ENCODE measurements at regions not wholly inside any gene's neighbourhood (a gene's known extent, or its start where the extent isn't known, plus 50 kb on each side); places are given as distances from the start of the nearest gene placed in this dataset.
"Not testable (repeated sequence)": the region's sequence is repeated elsewhere in the genome, so short reads cannot be mapped to it uniquely, and the experiment has no call there.

DNA sequence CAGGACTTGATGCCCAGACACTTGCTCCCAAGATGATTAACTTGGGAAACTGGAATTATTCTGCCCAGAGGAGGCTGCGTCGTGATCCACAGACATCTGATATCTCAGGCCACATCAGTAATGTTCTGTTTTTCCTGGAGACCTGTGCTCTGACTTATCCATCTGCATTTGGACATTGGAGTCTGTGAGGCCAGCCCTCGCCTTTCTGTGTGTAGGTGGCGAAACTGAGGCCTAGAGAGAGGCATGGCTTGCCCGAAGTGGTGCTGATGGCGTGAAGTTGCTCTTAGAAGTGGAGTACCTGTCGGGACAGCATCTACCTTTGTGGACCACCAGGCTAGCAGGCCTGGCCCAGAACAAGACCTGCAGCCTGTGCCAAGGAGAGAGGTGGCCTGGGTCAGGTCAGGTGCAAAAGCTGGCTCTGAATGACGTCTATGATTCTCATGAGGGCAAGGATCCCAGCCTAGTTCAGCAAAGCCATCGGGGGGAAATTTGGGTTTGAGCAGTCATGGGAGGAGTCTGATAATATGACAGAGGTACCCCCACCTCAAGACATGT is 186.8 kb upstream of the ZNF469 start:
- H3K27ac ChIP-seq, result no peak overlapping the region
- intact Hi-C loops (cut with DNase I; ENCODE audit: low total_unique reads), result loop anchor here (1.0 to 2.0 kb wide), 2 partner anchors 71 to 187 kb away; no protein-coding TSS in a partner anchor
- in situ Hi-C loops (cut with MboI; ENCODE audit: low sequenced_read_pairs in 4 of 4), result loop anchor here in 2 of 4 donors (25.0 kb wide), 1 partner anchor 216 kb away; no protein-coding TSS in a partner anchor
- no peaks in the 10 kb centered on the region for H3K27me3 ChIP-seq
- DNase-seq (no peak), ATAC-seq (no peak)
- no peak overlapping the region for H3K4me3 ChIP-seq
- TF ChIP-seq POLR2A (IDR thresholded peaks at IDR 0.05) (no peak), CTCF (IDR thresholded peaks at IDR 0.05 in 4 of 5, conservative IDR thresholded peaks at IDR 0.05 in 1 of 5) (no peak)
- H3K4me1 ChIP-seq, result peaks cover 7 to 11% of the 10 kb centered on the region in 2 donors
- no peaks in the 10 kb centered on the region for H3K9me3 ChIP-seq
- H3K36me3 ChIP-seq, result no peaks in the 10 kb centered on the region

GRCh38 chr16:88196471-88197400 is 186.0 kb upstream of the ZNF469 start:
- TF ChIP-seq CTCF (IDR thresholded peaks at IDR 0.05 in 4 of 5, conservative IDR thresholded peaks at IDR 0.05 in 1 of 5) (no peak), POLR2A (IDR thresholded peaks at IDR 0.05) (no peak)
- in situ Hi-C loops (cut with MboI; ENCODE audit: low sequenced_read_pairs in 4 of 4) (loop anchor here in 2 of 4 donors (25.0 kb wide), 1 partner anchor 216 kb away; no protein-coding TSS in a partner anchor), intact Hi-C loops (cut with DNase I; ENCODE audit: low total_unique reads) (no loop called here)
- peaks cover 7 to 11% of the 10 kb centered on the region in 2 donors for H3K4me1 ChIP-seq
- no peak overlapping the region for H3K27ac ChIP-seq
- H3K9me3 ChIP-seq, result no peaks in the 10 kb centered on the region
- no peak overlapping the region for H3K4me3 ChIP-seq
- no peak for ATAC-seq
- no peak for DNase-seq
- H3K36me3 ChIP-seq, result no peaks in the 10 kb centered on the region
- H3K27me3 ChIP-seq, result no peaks in the 10 kb centered on the region

DNA sequence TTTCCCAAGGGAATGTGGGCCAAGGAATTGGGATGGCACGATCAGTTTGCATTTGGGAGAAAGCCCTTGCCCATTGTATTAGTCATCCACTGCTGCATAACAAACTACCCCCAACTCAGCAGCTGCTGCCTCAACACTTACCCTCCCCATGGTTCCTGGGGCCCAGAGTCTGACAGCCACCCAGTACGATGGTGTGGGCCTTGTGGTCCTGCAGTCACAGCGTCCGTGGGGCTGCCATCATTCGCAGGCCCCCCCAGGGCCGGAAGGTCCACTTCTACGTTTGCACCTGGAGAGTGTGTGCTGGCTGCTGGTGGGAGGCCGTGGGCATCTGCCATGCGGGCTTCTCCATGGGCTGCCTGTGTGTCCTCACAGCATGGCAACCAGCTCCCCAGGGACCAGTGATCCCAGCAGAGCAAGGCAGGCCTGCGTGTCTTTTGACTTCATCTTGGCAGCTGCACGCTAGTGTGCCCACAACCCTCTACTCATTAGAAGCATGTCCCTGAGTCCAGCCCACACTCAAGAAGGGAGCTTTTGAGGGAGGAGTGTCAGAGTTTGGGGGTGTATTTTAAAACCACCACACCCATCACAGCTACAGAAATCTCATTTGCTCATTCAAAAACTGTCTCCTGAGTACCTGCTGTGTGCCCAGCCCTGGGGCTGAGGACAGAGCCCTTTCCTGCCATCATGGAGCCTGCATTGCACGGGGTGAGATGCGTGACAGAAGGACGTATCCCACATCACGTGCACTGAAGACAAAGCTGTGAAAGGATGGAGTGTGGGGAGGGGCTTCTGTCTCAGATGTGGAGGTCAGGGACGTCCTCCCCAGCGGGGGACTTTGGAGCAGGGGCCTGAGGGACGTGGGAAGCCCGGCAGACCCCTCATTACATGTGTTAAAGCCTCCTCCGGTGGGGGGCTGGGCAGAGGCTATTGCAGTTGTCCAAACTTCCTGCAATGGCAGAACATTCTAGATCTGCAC is 185.0 kb upstream of the ZNF469 start:
- intact Hi-C loops (cut with DNase I; ENCODE audit: low total_unique reads) (no loop called here), in situ Hi-C loops (cut with MboI; ENCODE audit: low sequenced_read_pairs in 4 of 4) (loop anchor here in 2 of 4 donors (25.0 kb wide), 1 partner anchor 215 kb away; no protein-coding TSS in a partner anchor)
- no peak for ATAC-seq
- Histone ChIP-seq H3K4me3 (no peak overlapping the region), H3K9me3 (no peaks in the 10 kb centered on the region), H3K4me1 (peaks cover 7 to 11% of the 10 kb centered on the region in 2 donors), H3K36me3 (no peaks in the 10 kb centered on the region), H3K27ac (no peak overlapping the region), H3K27me3 (no peaks in the 10 kb centered on the region)
- no peak for DNase-seq
- TF ChIP-seq CTCF (IDR thresholded peaks at IDR 0.05 in 4 of 5, conservative IDR thresholded peaks at IDR 0.05 in 1 of 5), result no peak
- no peak for TF ChIP-seq POLR2A (IDR thresholded peaks at IDR 0.05)

DNA sequence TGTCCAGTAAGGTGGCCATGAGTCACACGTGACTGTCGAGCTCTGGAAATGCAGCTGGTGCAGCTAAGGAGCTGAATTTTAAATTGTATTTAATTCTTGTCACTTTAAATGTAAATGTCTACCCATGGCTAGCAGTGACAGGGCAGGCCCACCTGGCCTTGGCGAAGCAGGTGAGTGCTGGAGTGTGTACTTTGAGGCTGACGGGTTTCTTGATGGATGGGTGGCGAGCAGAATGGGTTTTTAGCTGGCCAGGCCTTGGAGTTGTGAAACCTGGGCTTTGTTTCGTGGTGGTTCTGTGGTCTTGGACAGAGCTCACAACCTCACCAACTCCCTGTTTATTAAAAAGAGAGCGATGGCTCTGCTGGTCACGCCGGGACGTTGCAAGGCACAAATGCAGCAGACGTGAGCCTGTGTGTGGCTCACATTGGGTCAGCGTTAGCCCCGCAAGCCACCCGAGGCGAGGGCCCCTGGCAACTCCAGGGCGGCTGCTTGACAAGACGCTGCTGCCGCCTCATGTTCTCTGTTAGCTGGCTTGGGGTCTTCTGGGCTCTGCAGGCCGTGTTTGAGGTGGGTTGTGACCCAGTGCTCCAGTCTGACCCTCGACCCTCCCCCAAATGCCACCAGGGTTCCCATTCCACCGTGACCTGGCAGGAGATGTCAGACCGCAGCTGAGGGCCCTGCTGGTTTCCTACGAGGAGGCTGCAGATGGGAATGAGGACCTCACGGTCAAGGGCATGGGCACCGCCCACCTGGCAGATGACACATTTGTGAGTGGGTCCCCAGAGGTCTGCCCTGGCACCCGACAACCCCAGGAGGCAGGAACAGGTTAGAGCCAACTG is 184.1 kb upstream of the ZNF469 start:
- H3K4me3 ChIP-seq; ATAC-seq; H3K36me3 ChIP-seq; DNase-seq; H3K27ac ChIP-seq; H3K27me3 ChIP-seq; H3K9me3 ChIP-seq; intact Hi-C loops (cut with DNase I; ENCODE audit: low total_unique reads): not testable (repeated sequence)
- in situ Hi-C loops (cut with MboI; ENCODE audit: low sequenced_read_pairs in 4 of 4), result loop anchor here in 2 of 4 donors (25.0 kb wide), 1 partner anchor 214 kb away; no protein-coding TSS in a partner anchor
- H3K4me1 ChIP-seq, result peaks cover 7 to 11% of the 10 kb centered on the region in 2 donors

DNA sequence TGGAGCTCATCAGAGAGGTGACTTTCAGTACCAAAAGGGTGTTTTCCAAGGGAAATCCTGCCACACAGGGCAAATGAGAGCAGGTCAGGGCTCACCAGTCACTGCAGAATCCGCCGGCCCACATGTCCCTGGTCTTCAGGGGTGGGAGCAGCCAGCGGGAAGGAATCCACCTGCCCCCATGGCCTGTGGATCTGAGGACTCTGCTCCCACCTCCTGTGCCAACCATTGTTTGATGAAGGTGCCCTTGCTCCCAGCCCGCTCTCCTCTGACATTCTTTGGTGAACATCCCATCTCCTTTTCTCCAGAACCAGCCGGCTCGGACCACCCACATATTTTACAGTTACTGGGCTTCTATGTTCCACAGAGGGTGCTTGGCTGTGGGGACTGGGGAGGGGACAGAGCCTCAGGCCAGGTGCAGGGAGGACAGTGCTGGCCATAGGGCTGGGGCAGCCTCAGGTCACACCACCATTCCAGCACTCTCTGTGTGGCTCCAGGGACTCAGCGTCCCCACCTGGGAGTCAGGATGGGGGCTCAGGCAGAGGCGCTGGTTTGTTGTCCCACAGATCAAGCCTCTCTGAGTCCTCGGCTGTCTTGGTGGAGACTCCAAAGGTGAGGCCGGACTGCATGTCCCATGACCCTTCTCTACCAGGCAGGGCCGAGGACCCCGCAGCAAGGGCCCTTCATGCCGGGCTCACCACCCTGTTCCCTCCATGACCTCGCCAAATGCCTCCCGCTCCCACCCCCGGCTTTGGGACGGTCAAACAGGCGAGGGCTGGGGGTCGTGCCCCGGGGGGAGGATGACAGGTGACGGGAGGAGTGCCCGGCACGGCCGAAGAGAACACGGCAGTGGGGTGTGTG is 183.2 kb upstream of the ZNF469 start:
- ATAC-seq; H3K9me3 ChIP-seq; DNase-seq; H3K36me3 ChIP-seq; H3K27ac ChIP-seq; H3K27me3 ChIP-seq; H3K4me3 ChIP-seq; intact Hi-C loops (cut with DNase I; ENCODE audit: low total_unique reads); H3K4me1 ChIP-seq: not testable (repeated sequence)
- in situ Hi-C loops (cut with MboI; ENCODE audit: low sequenced_read_pairs in 4 of 4), result loop anchor here in 2 of 4 donors (25.0 kb wide), 1 partner anchor 213 kb away; no protein-coding TSS in a partner anchor

DNA sequence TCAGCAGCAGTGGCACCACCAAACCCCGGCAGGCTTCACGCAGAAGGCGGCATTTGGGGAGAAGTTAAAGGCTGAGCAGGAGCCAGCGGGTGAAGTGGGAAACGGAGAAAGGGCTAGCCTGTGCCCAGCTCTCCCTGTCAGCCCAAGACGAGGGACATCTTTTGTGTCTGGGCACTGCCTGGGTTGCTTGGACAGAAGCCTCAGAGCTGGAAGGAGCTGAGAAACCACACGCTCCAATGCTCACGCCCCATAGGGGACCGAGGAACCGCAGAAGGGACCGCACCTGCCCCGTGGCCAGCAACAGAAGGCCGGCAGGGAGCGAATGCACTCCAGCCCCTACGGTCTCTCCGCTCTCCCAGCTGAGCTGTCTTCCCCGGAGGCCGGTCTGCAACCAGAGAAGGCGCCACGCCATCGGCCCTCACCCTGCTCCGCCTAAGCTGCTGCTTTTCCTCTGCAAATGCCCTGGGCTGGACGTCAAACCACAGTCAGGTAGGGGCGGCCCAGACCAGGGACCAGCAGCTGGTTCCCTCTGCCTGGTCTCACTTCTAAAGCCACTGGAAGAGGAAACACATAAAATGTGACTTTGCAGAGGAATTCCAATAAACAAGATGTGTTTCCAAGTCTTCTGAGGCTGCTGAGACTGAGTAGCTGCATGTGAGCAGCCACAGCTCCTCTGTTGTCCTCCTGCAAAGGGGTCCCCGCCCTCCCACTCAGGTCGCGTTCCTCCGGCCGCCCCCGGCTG is 182.4 kb upstream of the ZNF469 start:
- intact Hi-C loops (cut with DNase I; ENCODE audit: low total_unique reads); H3K36me3 ChIP-seq; in situ Hi-C loops (cut with MboI; ENCODE audit: low sequenced_read_pairs in 4 of 4); H3K27me3 ChIP-seq; H3K27ac ChIP-seq; H3K4me1 ChIP-seq; ATAC-seq; DNase-seq; H3K9me3 ChIP-seq; H3K4me3 ChIP-seq: not testable (repeated sequence)

Measured in gastrocnemius medialis (tissue), 4 donors.